SK-N-SH (cell line): ENCODE measurements at regions not wholly inside any gene's neighbourhood (a gene's known extent, or its start where the extent isn't known, plus 50 kb on each side); places are given as distances from the start of the nearest gene placed in this dataset.

Experiments
- CTCF ChIA-PET: fragments of 300-600, 350-600 bp; formaldehyde crosslinking; extraction: SDS; loops from one replicate; lab custom pipeline; 2021; lab: Yijun Ruan, JAX
- POLR2A ChIA-PET: fragments of 350-600 bp; sonication (Branson Sonifier 250); formaldehyde crosslinking; extraction: SDS; loops from one replicate; lab custom pipeline; 2020; ENCODE audit warnings: antibody characterized with exemption, inconsistent platforms; lab: Yijun Ruan, JAX
- DNase-seq: peaks from one replicate; pipeline ENCODE4 v3.0.0; 2012
- H2AFZ ChIP-seq: fragments of 200-600 bp; sonication (generic); 2 replicates; pipeline ENCODE4 v1.8.1; 2016; ENCODE audit warnings: antibody characterized with exemption, mild to moderate bottlenecking, low read depth
- H3F3A ChIP-seq: fragments of 200-600 bp; sonication (generic); replicated peaks from 2 replicates; pipeline ENCODE3; 2016; ENCODE audit warnings: antibody characterized with exemption, mild to moderate bottlenecking; ENCODE audit not compliant: insufficient read depth
- H3K27ac ChIP-seq, 2 experiments: fragments of 200-500 bp in 1 of 2; fragments of 200-600 bp in 1 of 2; sonication (Bioruptor generic) in 1 of 2; sonication (generic), shearing (Covaris generic) in 1 of 2; 2 replicates each; pipeline versions ENCODE4 v1.5.1 to v1.6.1; 2014 to 2016; ENCODE audit warnings: low read depth in 2 of 2, inconsistent platforms in 1 of 2, low read length in 1 of 2, mild to moderate bottlenecking in 1 of 2, mixed read lengths in 1 of 2
- H3K27me3 ChIP-seq: fragments of 200-600 bp; sonication (generic), shearing (Covaris generic); 2 replicates; pipeline ENCODE4 v1.6.1; 2016; ENCODE audit warnings: mixed run types; ENCODE audit not compliant: insufficient read depth
- H3K36me3 ChIP-seq, 2 experiments: fragments of 200-500 bp in 1 of 2; fragments of 200-600 bp in 1 of 2; sonication (Bioruptor generic) in 1 of 2; sonication (generic) in 1 of 2; replicated peaks in 1 of 2; 2 replicates each; pipeline versions ENCODE3 to v1.5.1; 2014 to 2016; ENCODE audit warnings: low read length in 1 of 2, mild to moderate bottlenecking in 1 of 2; ENCODE audit not compliant: insufficient read depth in 2 of 2, control insufficient read depth in 1 of 2
- H3K4me1 ChIP-seq, 2 experiments: fragments of 200-500 bp in 1 of 2; fragments of 200-600 bp in 1 of 2; sonication (Bioruptor generic) in 1 of 2; sonication (generic), shearing (Covaris generic) in 1 of 2; 2 replicates each; pipeline versions ENCODE4 v1.5.1 to v1.6.1; 2014 to 2016; ENCODE audit warnings: low read depth in 1 of 2, low read length in 1 of 2, mixed run types in 1 of 2; ENCODE audit not compliant: insufficient read depth in 2 of 2, control insufficient read depth in 1 of 2
- H3K4me2 ChIP-seq: fragments of 200-600 bp; sonication (generic), shearing (Covaris generic); 2 replicates; pipeline ENCODE4 v1.6.1; 2017; ENCODE audit warnings: mixed run types
- H3K4me3 ChIP-seq, 2 experiments: fragments of 200-500 bp in 1 of 2; fragments of 200-600 bp in 1 of 2; sonication (Bioruptor generic) in 1 of 2; sonication (generic), shearing (Covaris generic) in 1 of 2; 2 replicates each; pipeline versions ENCODE4 v1.5.1 to v1.8.1; 2014 to 2016; ENCODE audit warnings: low read depth in 2 of 2, inconsistent platforms in 1 of 2, low read length in 1 of 2, mild to moderate bottlenecking in 1 of 2, mixed read lengths in 1 of 2, moderate library complexity in 1 of 2
- H3K79me2 ChIP-seq: fragments of 200-600 bp; sonication (generic); 2 replicates; pipeline ENCODE4 v1.8.1; 2017; ENCODE audit warnings: mild to moderate bottlenecking; ENCODE audit not compliant: insufficient read depth
- H3K9ac ChIP-seq: fragments of 200-600 bp; sonication (generic); 2 replicates; pipeline ENCODE4 v1.6.1; 2017; ENCODE audit warnings: mixed run types
- H3K9me2 ChIP-seq: fragments of 200-600 bp; sonication (generic); 2 replicates; pipeline ENCODE4 v1.6.1; 2017; ENCODE audit warnings: mixed run types
- H3K9me3 ChIP-seq: fragments of 200-600 bp; sonication (generic); 2 replicates; pipeline ENCODE4 v1.6.1; 2017; ENCODE audit warnings: mixed run types, mild to moderate bottlenecking, moderate library complexity
- H4K20me1 ChIP-seq: fragments of 200-600 bp; sonication (generic); 2 replicates; pipeline ENCODE4 v1.6.1; 2017; ENCODE audit warnings: mild to moderate bottlenecking, mixed run types; ENCODE audit not compliant: insufficient read depth
- CHD2 ChIP-seq: fragments of 150-350 bp; IDR thresholded peaks from 2 replicates; pipeline ENCODE4 v1.6.1; 2018; ENCODE audit warnings: low read length; ENCODE audit not compliant: partially characterized antibody
- EP300 ChIP-seq, 2 experiments: IDR thresholded peaks; 2 replicates each; pipeline versions ENCODE4 v1.4.0 to v1.6.1; 2012; ENCODE audit warnings: borderline replicate concordance in 1 of 2, low read depth in 1 of 2, low read length in 1 of 2
- FOSL2 ChIP-seq: IDR thresholded peaks from 2 replicates; pipeline ENCODE4 v1.4.0; 2012; ENCODE audit warnings: low read depth, mild to moderate bottlenecking, moderate library complexity, borderline replicate concordance
- FOXJ3 ChIP-seq: sonication (generic); formaldehyde crosslinking; IDR thresholded peaks from 2 replicates; pipeline ENCODE4 v1.5.1; 2020; ENCODE audit warnings: mild to moderate bottlenecking, missing genetic modification reagents
- FOXM1 ChIP-seq: IDR thresholded peaks from 2 replicates; pipeline ENCODE4 v1.4.0; 2012; ENCODE audit warnings: low read depth, mild to moderate bottlenecking
- GATA2 ChIP-seq: sonication (generic); formaldehyde crosslinking; IDR thresholded peaks from 2 replicates; pipeline ENCODE4 v1.5.0; 2020; ENCODE audit warnings: mild to moderate bottlenecking, missing genetic modification reagents
- MXI1 ChIP-seq: IDR thresholded peaks from 2 replicates; pipeline ENCODE4 v1.6.1; 2012; ENCODE audit warnings: mild to moderate bottlenecking, low read depth, low read length, improper control_type of control experiment
- POLR2AphosphoS5 ChIP-seq: IDR thresholded peaks from 2 replicates; pipeline ENCODE4 v1.6.1; 2012; ENCODE audit warnings: low read depth, low read length
- RAD21 ChIP-seq: IDR thresholded peaks from 2 replicates; pipeline ENCODE4 v1.6.1; 2012; ENCODE audit warnings: mild to moderate bottlenecking, low read length
- RCOR1 ChIP-seq: fragments of 150-350 bp; IDR thresholded peaks from 2 replicates; pipeline ENCODE4 v1.6.1; 2017; ENCODE audit warnings: antibody characterized with exemption, low read length
- RFX5 ChIP-seq: IDR thresholded peaks from 2 replicates; pipeline ENCODE4 v1.6.1; 2012; ENCODE audit warnings: mild to moderate bottlenecking, improper control_type of control experiment, low read length
- SMC3 ChIP-seq: IDR thresholded peaks from 2 replicates; pipeline ENCODE4 v1.6.1; 2012; ENCODE audit warnings: low read depth, low read length, improper control_type of control experiment
- TCF12 ChIP-seq: IDR thresholded peaks from 2 replicates; pipeline ENCODE4 v1.4.0; 2012
- USF1 ChIP-seq: IDR thresholded peaks from 2 replicates; pipeline ENCODE4 v1.4.0; 2012; ENCODE audit warnings: low read depth, borderline replicate concordance
- WGBS: methylation state at CpG from one replicate; pipeline ENCODE4 v1.1.6; 2017; ENCODE audit warnings: low lambda C conversion rate; 5-methylcytosine and 5-hydroxymethylcytosine counted together
- TF ChIP-seq, protein P1 (sequence below): IDR thresholded peaks from 2 replicates; pipeline ENCODE4 v1.4.0; 2012; ENCODE audit warnings: low read depth
- TF ChIP-seq, protein P2 (sequence below): IDR thresholded peaks from 2 replicates; pipeline ENCODE4; 2012

DNA sequence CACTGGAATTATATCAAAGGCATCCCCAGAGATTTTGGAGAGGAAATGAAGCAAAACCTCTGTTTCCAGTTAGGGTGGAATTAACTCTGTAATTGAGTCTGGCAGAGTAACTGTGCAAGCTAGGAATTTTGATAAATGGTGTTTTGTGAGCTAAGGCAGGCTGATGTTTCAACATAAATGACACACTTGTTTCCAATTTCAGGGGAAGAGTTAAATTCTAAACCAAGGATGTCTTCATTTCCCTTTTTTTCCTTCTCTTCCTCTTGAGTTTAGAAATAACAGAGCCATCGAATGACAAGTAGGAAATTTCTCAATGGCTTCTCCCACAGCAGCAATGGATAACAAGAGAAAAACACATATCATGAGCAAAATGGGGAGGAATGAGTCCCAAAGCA, 131.2 kb downstream of the IRS2 start:
- ChIA-PET POLR2A (no interaction called here), CTCF (interaction anchor here (1.0 kb wide), 1 partner anchor 10 kb away, joined by 4 read pairs; no protein-coding TSS in a partner anchor)
- Histone ChIP-seq H3K9me3 (no peaks in the 10 kb centered on the region), H3K4me1 (peaks cover 17 to 40% of the 10 kb centered on the region in 2 experiments; a peak in 3 of 4 replicates), H3K36me3 (no peaks in the 10 kb centered on the region), H4K20me1 (no peaks in the 10 kb centered on the region), H3K9me2 (no peaks in the 10 kb centered on the region), H3K27me3 (no peaks in the 10 kb centered on the region), H3K27ac (peak overlapping the region in 1 of 2 experiments; percentile 99; a peak in 2 of 4 replicates), H3K9ac (no peak overlapping the region), H3F3A (no peaks in the 10 kb centered on the region), H3K4me3 (no peak overlapping the region), H2AFZ (no peak overlapping the region), H3K79me2 (no peaks in the 10 kb centered on the region), H3K4me2 (no peak overlapping the region)
- TF ChIP-seq FOXJ3 (CRISPR knock-in tag) (0 out of 2 replicates have a peak, but pooled peaks have one; percentile 33), FOXM1 (no peak), GATA2 (peak; percentile 42), POLR2AphosphoS5 (no peak), TCF12 (peak; percentile 45; the same call in 1 of the 2 replicates), FOSL2 (no peak), USF1 (no peak), RCOR1 (peak; percentile 97), SMC3 (peak; percentile 27; the same call in 1 of the 2 replicates), CHD2 (peak; percentile 81), RFX5 (0 out of 2 replicates have a peak, but pooled peaks have one; percentile 38), EP300 (IDR thresholded peaks at IDR 0.05; ENCODE audit: borderline replicate concordance in 1 of 2, low read depth in 1 of 2, low read length in 1 of 2) (peak in 1 of 2 experiments; percentile 96; a peak in 2 of 4 replicates), MXI1 (0 out of 2 replicates have a peak, but pooled peaks have one; percentile 9), RAD21 (peak; percentile 36; the same call in 1 of the 2 replicates)
- TF ChIP-seq, protein P1, sequence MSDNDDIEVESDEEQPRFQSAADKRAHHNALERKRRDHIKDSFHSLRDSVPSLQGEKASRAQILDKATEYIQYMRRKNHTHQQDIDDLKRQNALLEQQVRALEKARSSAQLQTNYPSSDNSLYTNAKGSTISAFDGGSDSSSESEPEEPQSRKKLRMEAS: no peak
- TF ChIP-seq, protein P2, sequence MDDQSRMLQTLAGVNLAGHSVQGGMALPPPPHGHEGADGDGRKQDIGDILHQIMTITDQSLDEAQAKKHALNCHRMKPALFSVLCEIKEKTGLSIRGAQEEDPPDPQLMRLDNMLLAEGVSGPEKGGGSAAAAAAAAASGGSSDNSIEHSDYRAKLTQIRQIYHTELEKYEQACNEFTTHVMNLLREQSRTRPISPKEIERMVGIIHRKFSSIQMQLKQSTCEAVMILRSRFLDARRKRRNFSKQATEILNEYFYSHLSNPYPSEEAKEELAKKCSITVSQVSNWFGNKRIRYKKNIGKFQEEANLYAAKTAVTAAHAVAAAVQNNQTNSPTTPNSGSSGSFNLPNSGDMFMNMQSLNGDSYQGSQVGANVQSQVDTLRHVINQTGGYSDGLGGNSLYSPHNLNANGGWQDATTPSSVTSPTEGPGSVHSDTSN: 0 out of 2 replicates have a peak, but pooled peaks have one; percentile 17
- peak; percentile 61 for DNase-seq
- WGBS: 36% methylated on average over 1 of the region's 1 CpG
